HG02623 (cell line): ENCODE measurements at regions not wholly inside any gene's neighbourhood (a gene's known extent, or its start where the extent isn't known, plus 50 kb on each side); places are given as distances from the start of the nearest gene placed in this dataset.
"Not testable (repeated sequence)": the region's sequence is repeated elsewhere in the genome, so short reads cannot be mapped to it uniquely, and the experiment has no call there.

Source experiments
- ATAC-seq: cut with Tn5 transposase; IDR thresholded peaks from one replicate; pipeline ENCODE4 v1.9.1; 2021; ENCODE audit warnings: moderate library complexity; ENCODE audit not compliant: unreplicated experiment

- no peak for ATAC-seq
Observed at GRCh38 chr10:53441843-53442242, 669.3 kb upstream of the MBL2 start.

GRCh38 chr10:53440601-53441000 is 668.0 kb upstream of the MBL2 start:
- ATAC-seq: no peak

- not testable (repeated sequence) for ATAC-seq
Observed at GRCh38 chr10:53439075-53439474, 666.5 kb upstream of the MBL2 start.

DNA sequence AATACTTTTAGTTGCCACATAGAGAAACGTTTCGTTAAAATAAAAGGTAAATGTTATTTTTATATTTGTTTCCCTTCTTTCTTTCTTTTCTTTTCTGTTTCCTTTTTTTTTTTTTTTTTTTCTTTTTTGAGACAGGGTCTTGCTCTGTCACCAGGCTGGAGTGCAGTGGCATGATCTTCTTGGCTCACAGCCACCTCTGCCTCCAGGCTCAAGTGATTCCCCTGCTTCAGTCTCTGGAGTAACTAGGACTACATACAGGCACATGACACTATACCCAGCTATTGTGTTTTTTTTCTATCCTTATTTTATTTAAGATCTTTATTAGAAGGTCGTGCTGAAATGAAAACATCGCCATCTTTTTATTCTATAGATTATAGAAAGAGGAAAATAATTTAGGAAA is 661.8 kb upstream of the MBL2 start:
- no peak for ATAC-seq

DNA sequence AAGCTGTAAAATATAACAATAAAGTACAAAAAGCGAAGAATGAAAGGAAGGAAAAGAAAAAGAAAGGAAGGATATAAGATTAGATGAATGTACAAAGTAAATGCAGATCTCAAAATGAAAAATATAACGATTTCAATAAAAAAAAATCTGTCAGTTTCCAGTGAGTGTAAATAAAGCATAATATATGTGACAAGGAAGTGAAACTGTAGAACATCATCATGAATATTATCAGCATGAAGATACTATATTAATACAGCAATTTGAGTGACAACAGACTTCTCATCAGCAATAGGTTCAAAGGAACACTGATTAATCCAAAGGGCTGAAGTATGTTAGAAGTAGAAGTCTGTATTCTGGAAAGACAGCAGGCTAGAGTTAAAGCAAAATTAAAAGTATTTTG is 659.5 kb upstream of the MBL2 start:
- ATAC-seq: no peak

DNA sequence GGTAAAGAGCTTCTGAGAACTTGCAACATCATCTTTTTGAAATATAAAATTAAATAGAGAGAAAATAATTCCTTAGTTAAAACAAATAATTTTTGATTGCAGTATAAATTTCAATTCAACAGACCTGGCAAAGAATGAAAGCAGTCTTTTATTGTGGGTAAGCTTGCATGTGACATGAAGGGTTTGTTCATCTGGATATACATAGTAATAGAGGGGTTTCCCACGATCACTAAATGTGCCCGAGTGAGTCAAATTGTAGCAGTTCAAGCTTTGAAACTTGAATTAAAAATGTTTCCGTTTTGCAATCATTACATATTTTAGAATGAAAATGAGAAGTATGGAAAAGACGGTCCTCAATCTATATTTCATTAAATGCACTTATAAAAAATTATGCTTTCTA is 658.4 kb upstream of the MBL2 start:
- no peak for ATAC-seq

DNA sequence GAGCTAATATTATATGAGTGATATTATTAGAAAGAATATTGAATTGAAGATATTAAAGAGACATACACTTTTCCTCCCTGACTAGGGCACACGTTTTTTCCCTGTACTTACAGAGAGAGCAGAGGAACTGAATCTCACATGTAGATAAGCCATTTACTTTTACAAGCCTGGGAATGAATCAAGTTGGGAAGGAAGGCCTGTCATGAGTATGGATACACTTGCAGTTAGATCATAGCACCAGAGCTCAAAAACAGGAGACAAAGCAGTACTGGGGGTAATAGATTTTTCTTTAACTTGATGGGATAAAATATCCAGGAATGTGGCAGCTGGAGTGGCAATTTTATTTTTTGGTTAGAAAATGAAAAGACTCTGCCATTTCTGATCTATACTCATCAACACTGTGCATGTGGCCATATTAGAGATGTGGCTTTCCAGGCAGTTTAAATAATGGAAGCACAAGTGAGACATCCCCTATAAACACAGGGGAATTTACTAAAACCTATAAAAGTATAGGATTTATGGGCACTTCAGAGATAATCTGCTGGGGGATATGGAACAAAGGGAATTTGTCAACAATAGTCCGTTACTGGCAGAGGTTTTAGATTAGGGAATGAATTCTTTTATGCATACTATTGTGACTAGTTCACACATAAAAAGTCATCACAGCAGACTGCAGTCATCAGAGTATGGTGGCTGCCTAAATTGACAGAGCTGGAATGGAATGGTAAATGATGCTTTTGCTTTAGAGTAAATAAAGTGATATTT is 657.7 kb upstream of the MBL2 start:
- no peak for ATAC-seq

GRCh38 chr10:53422223-53422888 is 649.8 kb upstream of the MBL2 start:
- no peak for ATAC-seq

- ATAC-seq: no peak
Observed at GRCh38 chr10:53412651-53413050, 640.1 kb upstream of the MBL2 start.

- no peak for ATAC-seq
Observed at GRCh38 chr10:53406532-53406931, 633.9 kb upstream of the MBL2 start.

GRCh38 chr10:53403688-53404087 is 631.1 kb upstream of the MBL2 start:
- no peak for ATAC-seq

DNA sequence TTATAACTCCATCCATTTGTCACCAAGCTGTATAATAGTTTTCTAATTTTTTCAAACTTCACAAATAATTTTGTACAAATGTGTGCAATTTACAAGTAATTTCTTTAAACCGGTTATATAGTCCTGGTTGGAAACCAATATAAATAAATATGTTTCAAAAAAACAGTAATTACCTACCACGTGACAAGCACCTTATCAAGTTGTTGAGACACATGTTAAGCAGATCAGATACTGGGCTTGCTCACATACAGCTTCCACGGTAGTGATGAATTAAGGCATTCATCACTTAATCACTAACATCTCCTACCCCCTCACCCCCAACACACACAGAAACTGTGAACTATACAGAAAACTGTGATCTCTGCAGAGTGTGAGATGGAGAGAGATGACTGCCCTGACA is 630.0 kb upstream of the MBL2 start:
- ATAC-seq: no peak

DNA sequence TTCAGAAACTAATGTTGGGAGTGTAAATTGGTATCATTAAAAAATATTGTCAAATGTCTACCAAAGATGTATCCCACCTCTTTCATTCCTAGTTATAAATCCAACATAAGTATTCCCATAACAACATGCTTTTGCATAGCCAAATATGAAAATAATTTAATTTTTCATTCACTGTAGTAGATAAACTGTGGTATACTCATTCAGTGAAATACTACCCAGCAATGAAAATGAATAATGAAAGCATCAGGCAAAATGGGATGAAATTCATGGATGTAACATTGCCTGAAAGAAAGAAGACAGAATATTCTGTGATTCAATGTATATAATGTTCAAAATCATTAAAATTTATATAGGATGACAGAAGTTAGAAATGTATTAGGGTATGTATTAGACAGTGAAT is 629.0 kb upstream of the MBL2 start:
- ATAC-seq: no peak

DNA sequence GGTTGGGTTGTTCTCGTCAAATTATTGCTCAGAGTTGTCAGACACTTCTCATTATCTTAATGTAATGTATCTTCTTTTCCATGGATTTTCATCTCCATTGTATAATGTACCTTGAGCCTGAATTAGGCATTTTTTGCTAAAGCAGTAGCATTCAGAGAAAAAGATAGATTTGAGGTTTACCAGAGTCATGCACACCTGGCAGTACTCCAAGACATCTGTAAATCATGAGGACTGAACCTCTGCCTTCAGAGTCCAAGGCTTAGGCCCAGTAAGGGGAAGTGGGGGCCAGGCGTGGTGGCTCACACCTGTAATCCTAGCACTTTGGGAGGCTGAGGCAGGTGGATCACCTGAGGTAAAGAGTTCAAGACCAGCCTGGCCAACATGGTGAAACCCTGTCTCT is 624.3 kb upstream of the MBL2 start:
- ATAC-seq: no peak

GRCh38 chr10:53395449-53395848 is 622.9 kb upstream of the MBL2 start:
- ATAC-seq: no peak

- ATAC-seq: no peak
Observed at GRCh38 chr10:53387562-53387961, 615.0 kb upstream of the MBL2 start.

- ATAC-seq: no peak
Observed at GRCh38 chr10:53382543-53382942, 610.0 kb upstream of the MBL2 start.

GRCh38 chr10:53379956-53380355 is 607.4 kb upstream of the MBL2 start:
- no peak for ATAC-seq

GRCh38 chr10:53370347-53370746 is 597.8 kb upstream of the MBL2 start:
- ATAC-seq: no peak

DNA sequence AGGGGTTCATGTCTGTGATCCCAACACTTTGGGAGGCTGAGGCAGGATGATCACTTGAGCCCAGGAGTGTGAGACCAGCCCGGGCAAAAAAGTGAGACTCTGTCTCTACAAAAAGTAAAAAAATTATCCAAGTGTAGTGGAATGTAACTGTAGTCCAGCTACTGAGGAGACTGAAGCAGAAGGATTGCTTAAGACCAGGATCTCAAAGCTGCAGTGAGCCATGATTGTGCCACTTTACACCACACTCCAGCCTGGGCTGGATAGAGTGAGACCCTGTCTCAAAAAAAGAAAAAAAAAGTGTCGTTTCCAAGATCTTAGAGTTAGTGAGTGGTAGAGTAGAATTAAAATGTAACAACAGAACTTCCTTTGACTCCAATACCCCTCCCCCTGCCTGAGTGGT is 589.4 kb upstream of the MBL2 start:
- ATAC-seq: no peak

- no peak for ATAC-seq
Observed at GRCh38 chr10:53361281-53361680, 588.7 kb upstream of the MBL2 start.

DNA sequence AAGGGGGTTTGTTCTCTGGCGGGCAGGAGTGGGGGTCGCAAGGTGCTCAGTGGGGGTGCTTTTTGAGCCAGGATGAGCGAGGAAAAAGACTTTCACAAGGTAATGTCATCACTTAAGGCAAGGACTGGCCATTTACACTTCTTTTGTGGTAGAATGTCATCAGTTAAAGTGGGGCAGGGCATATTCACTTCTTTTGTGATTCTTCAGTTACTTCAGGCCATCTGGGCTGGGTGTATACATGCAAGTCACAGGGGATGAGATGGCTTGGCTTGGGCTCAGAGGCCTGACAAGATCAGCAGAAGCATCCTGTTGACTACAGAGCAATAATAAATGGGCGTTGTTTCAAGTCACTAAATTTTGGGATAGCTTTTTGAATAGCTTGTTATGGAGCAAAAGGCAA is 586.4 kb upstream of the MBL2 start:
- not testable (repeated sequence) for ATAC-seq

DNA sequence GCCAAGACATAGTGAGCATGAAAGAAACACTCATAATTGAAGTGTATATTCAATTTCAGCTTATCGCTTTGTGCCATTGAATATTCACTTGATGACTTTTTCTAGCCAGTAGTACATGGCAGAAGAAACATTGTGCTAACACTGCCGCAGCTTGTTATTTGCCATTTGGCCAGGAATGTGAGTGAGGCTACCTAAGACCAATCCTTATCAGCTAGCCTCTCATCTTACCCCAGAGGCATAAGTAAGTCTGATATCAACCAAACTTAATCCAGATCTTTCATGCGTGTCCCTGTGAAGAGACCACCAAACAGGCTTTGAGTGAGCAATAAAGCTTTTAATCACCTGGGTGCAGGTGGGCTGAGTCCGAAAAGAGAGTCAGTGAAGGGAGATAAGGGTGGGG is 586.0 kb upstream of the MBL2 start:
- no peak for ATAC-seq
